ENCODE measurements at regions not wholly inside any gene's neighbourhood (a gene's known extent, or its start where the extent isn't known, plus 50 kb on each side); places are given as distances from the start of the nearest gene placed in this dataset.

GRCh38 chr11:129543515-129544290 lies 168.1 kb downstream of the BARX2 start:
- H3K27me3 ChIP-seq (replicated peaks in 1 of 2; ENCODE audit: control insufficient read depth in 2 of 2, insufficient read depth in 2 of 2, low read length in 1 of 2) = no peaks in the 10 kb centered on the region
- FAIRE-seq (no peak), DNase-seq (ENCODE audit: low read depth, low spot score) (no peak), ATAC-seq (no peak)
- in situ Hi-C loops (cut with MboI) = no loop called here
- WGBS (ENCODE audit: insufficient coverage, insufficient replicate concordance, low lambda C conversion rate, missing lambda C conversion rate) = 7% methylated on average over 3 of the region's 3 CpGs
- H3K9me3 ChIP-seq (replicated peaks; ENCODE audit: control insufficient read depth, insufficient read depth, low read length) = no peaks in the 10 kb centered on the region
- ChIA-PET POLR2A (no interaction called here), SMC1A (ENCODE audit: uncharacterized antibody, unreplicated experiment) (no interaction called here), CTCF (no interaction called here), RAD21 (ENCODE audit: unreplicated experiment) (no interaction called here)
- intact Hi-C loops (cut with micrococcal nuclease; ENCODE audit: unreplicated experiment) = no loop called here
- no peak overlapping the region for H3K4me3 ChIP-seq
- no peaks in the 10 kb centered on the region for H4K20me1 ChIP-seq (ENCODE audit: control insufficient read depth, insufficient read depth)
- H3K4me1 ChIP-seq (ENCODE audit: control insufficient read depth, insufficient read depth, low read length) = no peaks in the 10 kb centered on the region
- no TSS peak for BruUV-seq (replicated peaks)
- no peak overlapping the region for H3K27ac ChIP-seq (ENCODE audit: control insufficient read depth, insufficient read depth)
- H2AFZ ChIP-seq (ENCODE audit: control insufficient read depth, low read depth, low read length) = no peak overlapping the region
- no peak overlapping the region for H3K4me2 ChIP-seq (ENCODE audit: control insufficient read depth, insufficient read depth)
- H3K79me2 ChIP-seq (ENCODE audit: control insufficient read depth, insufficient read depth, low read length) = no peaks in the 10 kb centered on the region
- no peaks in the 10 kb centered on the region for H3K36me3 ChIP-seq (ENCODE audit: control insufficient read depth in 2 of 2, insufficient read depth in 2 of 2, low read length in 1 of 2)
- H3K9ac ChIP-seq (ENCODE audit: control insufficient read depth, insufficient read depth, low read length) = no peak overlapping the region
- TF ChIP-seq SIX5 (IDR thresholded peaks at IDR 0.05; ENCODE audit: low read depth, low read length, severe bottlenecking) (no peak), SUPT20H (IDR thresholded peaks at IDR 0.05; ENCODE audit: borderline replicate concordance, control insufficient read depth, low read depth, low read length) (no peak), BMI1 (IDR thresholded peaks at IDR 0.05; ENCODE audit: borderline replicate concordance) (no peak), EGR1 (IDR thresholded peaks at IDR 0.05; ENCODE audit: borderline replicate concordance in 1 of 2, low read depth in 2 of 2, low read length in 2 of 2) (no peak), IKZF1 (conservative IDR thresholded peaks at IDR 0.05) (no peak), SMAD5 (IDR thresholded peaks at IDR 0.05; ENCODE audit: low read depth) (no peak), BCLAF1 (IDR thresholded peaks at IDR 0.05) (no peak), RFX5 (IDR thresholded peaks at IDR 0.05; ENCODE audit: low read depth, low read length) (no peak), PKNOX1 (IDR thresholded peaks at IDR 0.05) (no peak), KLF5 (IDR thresholded peaks at IDR 0.05; ENCODE audit: partially characterized antibody) (no peak), SKIL (IDR thresholded peaks at IDR 0.05; ENCODE audit: low read depth, poor library complexity, severe bottlenecking) (no peak), PBX3 (IDR thresholded peaks at IDR 0.05; ENCODE audit: insufficient replicate concordance, low read depth, low read length) (no peak), KDM1A (IDR thresholded peaks at IDR 0.05; ENCODE audit: borderline replicate concordance) (no peak)
